ENCODE measurements at regions not wholly inside any gene's neighbourhood (a gene's known extent, or its start where the extent isn't known, plus 50 kb on each side); places are given as distances from the start of the nearest gene placed in this dataset.

DNA sequence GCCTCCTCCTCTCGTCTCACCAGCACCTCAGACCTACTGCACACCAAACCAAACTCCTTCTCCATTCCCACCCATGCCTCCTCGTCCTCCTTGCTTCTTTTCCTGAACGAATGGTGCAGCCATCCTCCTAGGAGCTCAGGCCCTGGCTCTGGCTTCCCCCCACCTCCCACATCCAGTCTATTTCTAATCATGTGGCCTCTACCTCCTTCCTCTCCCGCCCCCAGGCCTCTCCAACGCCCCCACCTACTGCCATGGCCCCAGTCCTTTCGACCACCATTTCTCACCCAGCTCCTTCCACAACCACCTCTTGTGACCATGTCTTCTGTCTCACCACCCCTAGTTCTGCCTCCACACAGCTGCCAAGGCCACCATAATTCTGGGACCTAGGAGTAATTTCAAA is 127.1 kb downstream of the PJA1 start:
- H3K9me3 Mint-ChIP-seq, result no peaks in the 10 kb centered on the region
- no peaks in the 10 kb centered on the region for H3K9me3 ChIP-seq
- no peak overlapping the region for H3K4me3 Mint-ChIP-seq
- H3K27ac Mint-ChIP-seq, result no peak overlapping the region
- peaks cover 0 to 19% of the 10 kb centered on the region in 2 donors for H3K27me3 Mint-ChIP-seq
- ATAC-seq (replicated peaks in 1 of 4), result no peak
- no peaks in the 10 kb centered on the region for H3K36me3 ChIP-seq (ENCODE audit: control insufficient read depth in 2 of 2, extremely low read depth in 1 of 2, insufficient read depth in 1 of 2, low read length in 1 of 2)
- no peaks in the 10 kb centered on the region for H3K27me3 ChIP-seq (replicated peaks in 1 of 2; ENCODE audit: control insufficient read depth in 2 of 2, extremely low read depth in 1 of 2, insufficient read depth in 2 of 2, low read length in 1 of 2)
- 90% methylated on average over 2 of the region's 6 CpGs for WGBS (ENCODE audit: insufficient coverage)
- no peaks in the 10 kb centered on the region for H3K4me1 ChIP-seq (ENCODE audit: control insufficient read depth in 1 of 2, extremely low read depth in 1 of 2, insufficient read depth in 2 of 2, low read length in 2 of 2)
- H3K4me3 ChIP-seq (ENCODE audit: control insufficient read depth in 1 of 2, extremely low read depth in 1 of 2, low read length in 1 of 2), result no peak overlapping the region
- POLR2A ChIA-PET, result no interaction called here
- DNase-seq, result no peak
- no peaks in the 10 kb centered on the region for H3K36me3 Mint-ChIP-seq
- no peaks in the 10 kb centered on the region for H3K4me1 Mint-ChIP-seq
- CTCF ChIA-PET, result interaction anchor here in 1 of 2 donors (1.0 kb wide), 1 partner anchor 28 kb away, joined by 3 read pairs; no protein-coding TSS in a partner anchor
- H3K27ac ChIP-seq (ENCODE audit: low read length), result no peak overlapping the region

DNA sequence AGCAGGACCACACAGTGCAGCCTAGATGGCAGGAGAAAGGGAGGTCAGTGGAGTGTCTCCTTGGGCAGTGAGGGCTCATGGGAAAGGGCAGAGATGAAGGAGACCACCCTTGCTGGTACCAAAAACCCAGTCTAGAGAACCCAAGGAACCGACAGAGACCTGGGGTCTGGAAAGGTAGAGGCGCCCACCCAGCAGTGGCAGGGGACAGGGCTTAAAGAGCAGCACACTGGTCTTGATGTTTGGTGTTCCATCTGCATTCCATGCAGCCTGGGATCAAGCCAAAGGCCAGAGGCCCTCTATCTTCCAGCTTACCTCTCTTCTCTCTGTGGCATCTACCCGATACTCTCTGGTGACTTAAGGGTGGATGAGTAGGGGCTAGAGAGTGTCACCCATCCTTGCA is 127.5 kb downstream of the PJA1 start:
- POLR2A ChIA-PET, result no interaction called here
- H3K36me3 ChIP-seq (ENCODE audit: control insufficient read depth in 2 of 2, extremely low read depth in 1 of 2, insufficient read depth in 1 of 2, low read length in 1 of 2), result no peaks in the 10 kb centered on the region
- no peaks in the 10 kb centered on the region for H3K9me3 ChIP-seq
- H3K4me3 ChIP-seq (ENCODE audit: control insufficient read depth in 1 of 2, extremely low read depth in 1 of 2, low read length in 1 of 2), result no peak overlapping the region
- H3K4me1 ChIP-seq (ENCODE audit: control insufficient read depth in 1 of 2, extremely low read depth in 1 of 2, insufficient read depth in 2 of 2, low read length in 2 of 2), result no peaks in the 10 kb centered on the region
- no peaks in the 10 kb centered on the region for H3K27me3 ChIP-seq (replicated peaks in 1 of 2; ENCODE audit: control insufficient read depth in 2 of 2, extremely low read depth in 1 of 2, insufficient read depth in 2 of 2, low read length in 1 of 2)
- no peak overlapping the region for H3K27ac Mint-ChIP-seq
- peaks cover 0 to 18% of the 10 kb centered on the region in 2 donors for H3K27me3 Mint-ChIP-seq
- CTCF ChIA-PET, result interaction anchor here in 1 of 2 donors (1.0 kb wide), 1 partner anchor 28 kb away, joined by 3 read pairs; no protein-coding TSS in a partner anchor
- no peaks in the 10 kb centered on the region for H3K9me3 Mint-ChIP-seq
- no peak for ATAC-seq (replicated peaks in 1 of 4)
- no peak for DNase-seq
- WGBS (ENCODE audit: insufficient coverage), result no CpG with 5 or more reads among the region's 3 CpGs
- H3K36me3 Mint-ChIP-seq, result no peaks in the 10 kb centered on the region
- H3K4me3 Mint-ChIP-seq, result no peak overlapping the region
- no peaks in the 10 kb centered on the region for H3K4me1 Mint-ChIP-seq
- no peak overlapping the region for H3K27ac ChIP-seq (ENCODE audit: low read length)

DNA sequence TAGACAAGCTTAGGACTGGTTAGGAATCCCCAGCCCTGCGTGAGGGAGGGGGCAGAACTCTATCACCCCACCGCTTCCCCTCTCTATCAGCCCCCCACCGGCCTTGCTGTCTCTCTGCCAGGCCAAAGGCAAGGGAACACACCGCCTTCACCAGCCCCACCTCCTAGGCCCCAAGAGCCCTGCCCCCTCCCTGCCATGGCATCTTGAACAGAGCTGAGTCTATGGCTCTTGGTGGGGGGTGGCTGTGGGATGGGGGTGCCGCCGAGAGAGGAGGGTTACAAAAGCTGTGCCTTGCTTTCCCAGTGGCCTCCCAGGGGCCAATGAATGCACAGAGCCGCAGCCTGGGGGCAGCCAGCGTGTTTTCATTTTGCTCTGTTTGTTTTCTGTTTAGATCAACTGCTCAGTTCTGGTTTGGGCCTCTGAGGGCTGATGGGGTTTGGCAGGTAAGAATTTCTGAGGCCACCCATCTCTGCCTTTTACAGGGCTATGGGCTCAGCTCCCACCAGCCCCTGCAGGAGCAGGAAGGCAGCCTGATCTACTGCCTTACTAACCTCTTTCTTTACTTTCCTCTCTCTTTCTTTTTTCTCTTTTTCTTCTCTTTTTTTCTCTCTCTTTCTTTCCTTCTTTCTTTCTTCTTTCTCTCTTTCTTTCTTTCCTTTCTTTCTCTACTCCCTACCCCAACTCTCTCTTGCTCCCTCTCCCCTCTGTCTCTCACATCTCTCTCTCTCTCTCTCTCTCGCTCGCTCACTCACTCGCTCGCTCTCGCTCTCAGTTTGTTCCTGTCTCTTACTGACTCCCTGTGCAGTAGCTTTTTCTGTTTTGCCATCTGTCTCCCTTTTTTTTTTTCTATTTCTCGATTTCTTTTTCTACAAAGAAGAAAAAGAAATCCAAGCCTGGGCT is 128.3 kb downstream of the PJA1 start:
- Histone ChIP-seq H3K36me3 (ENCODE audit: control insufficient read depth in 2 of 2, extremely low read depth in 1 of 2, insufficient read depth in 1 of 2, low read length in 1 of 2) (no peaks in the 10 kb centered on the region), H3K27ac (ENCODE audit: low read length) (no peak overlapping the region), H3K9me3 (no peaks in the 10 kb centered on the region), H3K27me3 (replicated peaks in 1 of 2; ENCODE audit: control insufficient read depth in 2 of 2, extremely low read depth in 1 of 2, insufficient read depth in 2 of 2, low read length in 1 of 2) (no peaks in the 10 kb centered on the region), H3K4me1 (ENCODE audit: control insufficient read depth in 1 of 2, extremely low read depth in 1 of 2, insufficient read depth in 2 of 2, low read length in 2 of 2) (no peaks in the 10 kb centered on the region), H3K4me3 (ENCODE audit: control insufficient read depth in 1 of 2, extremely low read depth in 1 of 2, low read length in 1 of 2) (no peak overlapping the region)
- Mint-ChIP-seq H3K27me3 (peaks cover 0 to 15% of the 10 kb centered on the region in 2 donors), H3K9me3 (no peaks in the 10 kb centered on the region), H3K36me3 (no peaks in the 10 kb centered on the region), H3K4me3 (no peak overlapping the region), H3K27ac (no peak overlapping the region), H3K4me1 (no peaks in the 10 kb centered on the region)
- DNase-seq (no peak), ATAC-seq (replicated peaks in 1 of 4) (no peak)
- POLR2A ChIA-PET, result no interaction called here
- 80% methylated on average over 7 of the region's 14 CpGs for WGBS (ENCODE audit: insufficient coverage)
- CTCF ChIA-PET, result interaction anchor here in 1 of 2 donors (1.0 kb wide), 1 partner anchor 27 kb away, joined by 3 read pairs; no protein-coding TSS in a partner anchor

DNA sequence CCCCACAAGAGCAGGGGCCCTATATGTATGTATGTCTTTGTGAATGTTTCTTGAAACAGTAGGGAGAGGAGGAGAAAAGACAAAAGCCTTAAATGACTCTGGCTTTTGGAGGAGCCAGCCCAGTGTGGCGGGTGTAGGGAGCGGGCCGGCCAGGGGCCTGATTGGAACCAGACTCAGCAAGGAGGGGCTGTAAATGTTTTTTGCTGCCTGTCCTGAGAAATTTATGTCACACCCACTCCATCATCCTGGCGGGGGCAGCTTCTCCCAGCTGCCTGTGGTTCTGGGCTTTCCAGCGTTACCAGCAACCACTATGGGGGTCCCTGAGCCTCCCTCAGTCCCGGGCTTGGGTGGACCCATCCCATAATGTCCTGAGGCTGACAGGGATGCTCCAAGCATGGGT is 130.8 kb downstream of the PJA1 start:
- Mint-ChIP-seq H3K36me3 (no peaks in the 10 kb centered on the region), H3K27ac (no peak overlapping the region), H3K4me3 (no peak overlapping the region), H3K9me3 (no peaks in the 10 kb centered on the region), H3K4me1 (no peaks in the 10 kb centered on the region), H3K27me3 (peaks cover 0 to 19% of the 10 kb centered on the region in 2 donors)
- WGBS (ENCODE audit: insufficient coverage), result 75% methylated on average over 2 of the region's 6 CpGs
- H3K27ac ChIP-seq (ENCODE audit: low read length), result no peak overlapping the region
- CTCF ChIA-PET, result no interaction called here
- POLR2A ChIA-PET, result no interaction called here
- no peaks in the 10 kb centered on the region for H3K4me1 ChIP-seq (ENCODE audit: control insufficient read depth in 1 of 2, extremely low read depth in 1 of 2, insufficient read depth in 2 of 2, low read length in 2 of 2)
- H3K36me3 ChIP-seq (ENCODE audit: control insufficient read depth in 2 of 2, extremely low read depth in 1 of 2, insufficient read depth in 1 of 2, low read length in 1 of 2), result no peaks in the 10 kb centered on the region
- no peaks in the 10 kb centered on the region for H3K27me3 ChIP-seq (replicated peaks in 1 of 2; ENCODE audit: control insufficient read depth in 2 of 2, extremely low read depth in 1 of 2, insufficient read depth in 2 of 2, low read length in 1 of 2)
- DNase-seq, result no peak
- H3K4me3 ChIP-seq (ENCODE audit: control insufficient read depth in 1 of 2, extremely low read depth in 1 of 2, low read length in 1 of 2), result no peak overlapping the region
- H3K9me3 ChIP-seq, result no peaks in the 10 kb centered on the region
- ATAC-seq (replicated peaks in 1 of 4), result no peak

DNA sequence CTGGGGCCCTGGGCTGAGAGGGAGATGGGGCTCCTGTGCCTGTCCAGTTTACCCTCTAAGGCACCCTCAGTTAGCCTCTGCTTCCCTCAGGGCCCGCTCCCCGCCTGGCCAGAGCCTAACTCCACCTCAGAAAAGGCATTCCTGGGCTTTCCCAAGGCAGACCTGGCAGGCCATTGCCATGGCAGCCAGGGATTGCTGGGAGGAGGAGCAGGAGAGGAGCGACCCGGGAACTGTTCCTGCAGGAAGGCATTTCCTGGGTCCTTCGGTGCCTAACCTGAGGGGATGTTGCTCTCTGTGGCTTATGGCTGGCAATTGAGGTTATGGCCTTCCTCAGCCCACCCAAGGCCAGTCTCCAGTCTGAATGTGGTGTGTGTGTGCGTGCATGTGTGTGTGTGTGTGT is 131.3 kb downstream of the PJA1 start:
- WGBS (ENCODE audit: insufficient coverage), result 86% methylated on average over 1 of the region's 6 CpGs
- H3K4me1 Mint-ChIP-seq, result no peaks in the 10 kb centered on the region
- Histone ChIP-seq H3K36me3 (ENCODE audit: control insufficient read depth in 2 of 2, extremely low read depth in 1 of 2, insufficient read depth in 1 of 2, low read length in 1 of 2) (no peaks in the 10 kb centered on the region), H3K4me3 (ENCODE audit: control insufficient read depth in 1 of 2, extremely low read depth in 1 of 2, low read length in 1 of 2) (no peak overlapping the region), H3K27ac (ENCODE audit: low read length) (no peak overlapping the region), H3K27me3 (replicated peaks in 1 of 2; ENCODE audit: control insufficient read depth in 2 of 2, extremely low read depth in 1 of 2, insufficient read depth in 2 of 2, low read length in 1 of 2) (no peaks in the 10 kb centered on the region), H3K9me3 (no peaks in the 10 kb centered on the region), H3K4me1 (ENCODE audit: control insufficient read depth in 1 of 2, extremely low read depth in 1 of 2, insufficient read depth in 2 of 2, low read length in 2 of 2) (no peaks in the 10 kb centered on the region)
- ChIA-PET CTCF (no interaction called here), POLR2A (no interaction called here)
- no peak for DNase-seq
- ATAC-seq (replicated peaks in 1 of 4), result no peak
- H3K9me3 Mint-ChIP-seq, result no peaks in the 10 kb centered on the region
- no peaks in the 10 kb centered on the region for H3K36me3 Mint-ChIP-seq
- no peak overlapping the region for H3K4me3 Mint-ChIP-seq
- H3K27ac Mint-ChIP-seq, result no peak overlapping the region
- H3K27me3 Mint-ChIP-seq, result peaks cover 0 to 19% of the 10 kb centered on the region in 2 donors

DNA sequence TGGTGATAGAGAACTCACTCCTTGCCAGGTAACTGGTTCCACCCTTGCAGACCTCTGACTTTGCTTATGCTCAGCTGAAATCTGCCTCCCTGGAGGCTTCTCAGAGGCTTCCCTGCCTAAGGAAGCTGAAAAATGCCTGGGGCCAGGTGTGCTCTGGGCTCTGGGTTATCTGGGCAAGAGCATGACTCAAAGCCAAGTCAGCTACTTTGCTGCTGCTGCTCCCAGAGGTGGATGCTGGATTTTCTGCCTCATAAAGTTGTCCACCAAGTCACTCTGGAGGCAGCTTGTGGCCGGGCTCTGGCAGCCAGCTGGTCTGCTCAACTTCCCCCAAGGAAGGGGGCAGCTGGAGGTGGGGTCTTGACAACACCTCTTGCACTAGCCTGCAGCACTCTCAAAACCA is 132.7 kb downstream of the PJA1 start:
- no peaks in the 10 kb centered on the region for H3K4me1 Mint-ChIP-seq
- no peak overlapping the region for H3K27ac Mint-ChIP-seq
- H3K27me3 Mint-ChIP-seq, result peaks cover 0 to 11% of the 10 kb centered on the region in 2 donors
- CTCF ChIA-PET, result no interaction called here
- Histone ChIP-seq H3K27me3 (replicated peaks in 1 of 2; ENCODE audit: control insufficient read depth in 2 of 2, extremely low read depth in 1 of 2, insufficient read depth in 2 of 2, low read length in 1 of 2) (no peaks in the 10 kb centered on the region), H3K36me3 (ENCODE audit: control insufficient read depth in 2 of 2, extremely low read depth in 1 of 2, insufficient read depth in 1 of 2, low read length in 1 of 2) (no peaks in the 10 kb centered on the region), H3K9me3 (no peaks in the 10 kb centered on the region), H3K27ac (ENCODE audit: low read length) (no peak overlapping the region), H3K4me3 (ENCODE audit: control insufficient read depth in 1 of 2, extremely low read depth in 1 of 2, low read length in 1 of 2) (no peak overlapping the region), H3K4me1 (ENCODE audit: control insufficient read depth in 1 of 2, extremely low read depth in 1 of 2, insufficient read depth in 2 of 2, low read length in 2 of 2) (no peaks in the 10 kb centered on the region)
- no peaks in the 10 kb centered on the region for H3K9me3 Mint-ChIP-seq
- ATAC-seq (replicated peaks in 1 of 4) (no peak), DNase-seq (no peak)
- POLR2A ChIA-PET, result no interaction called here
- no CpG with 5 or more reads among the region's 1 CpG for WGBS (ENCODE audit: insufficient coverage)
- H3K4me3 Mint-ChIP-seq, result no peak overlapping the region
- no peaks in the 10 kb centered on the region for H3K36me3 Mint-ChIP-seq

Measured in T-cell (primary cell).